SK-N-SH (cell line): ENCODE measurements at regions not wholly inside any gene's neighbourhood (a gene's known extent, or its start where the extent isn't known, plus 50 kb on each side); places are given as distances from the start of the nearest gene placed in this dataset.

Source experiments
- CTCF ChIA-PET: fragments of 300-600, 350-600 bp; formaldehyde crosslinking; extraction: SDS; loops from one replicate; lab custom pipeline; 2021; lab: Yijun Ruan, JAX
- POLR2A ChIA-PET: fragments of 350-600 bp; sonication (Branson Sonifier 250); formaldehyde crosslinking; extraction: SDS; loops from one replicate; lab custom pipeline; 2020; ENCODE audit warnings: antibody characterized with exemption, inconsistent platforms; lab: Yijun Ruan, JAX
- DNase-seq: peaks from one replicate; pipeline ENCODE4 v3.0.0; 2012
- H2AFZ ChIP-seq: fragments of 200-600 bp; sonication (generic); 2 replicates; pipeline ENCODE4 v1.8.1; 2016; ENCODE audit warnings: antibody characterized with exemption, mild to moderate bottlenecking, low read depth
- H3F3A ChIP-seq: fragments of 200-600 bp; sonication (generic); replicated peaks from 2 replicates; pipeline ENCODE3; 2016; ENCODE audit warnings: antibody characterized with exemption, mild to moderate bottlenecking; ENCODE audit not compliant: insufficient read depth
- H3K27ac ChIP-seq, 2 experiments: fragments of 200-500 bp in 1 of 2; fragments of 200-600 bp in 1 of 2; sonication (Bioruptor generic) in 1 of 2; sonication (generic), shearing (Covaris generic) in 1 of 2; 2 replicates each; pipeline versions ENCODE4 v1.5.1 to v1.6.1; 2014 to 2016; ENCODE audit warnings: low read depth in 2 of 2, inconsistent platforms in 1 of 2, low read length in 1 of 2, mild to moderate bottlenecking in 1 of 2, mixed read lengths in 1 of 2
- H3K27me3 ChIP-seq: fragments of 200-600 bp; sonication (generic), shearing (Covaris generic); 2 replicates; pipeline ENCODE4 v1.6.1; 2016; ENCODE audit warnings: mixed run types; ENCODE audit not compliant: insufficient read depth
- H3K36me3 ChIP-seq, 2 experiments: fragments of 200-500 bp in 1 of 2; fragments of 200-600 bp in 1 of 2; sonication (Bioruptor generic) in 1 of 2; sonication (generic) in 1 of 2; replicated peaks in 1 of 2; 2 replicates each; pipeline versions ENCODE3 to v1.5.1; 2014 to 2016; ENCODE audit warnings: low read length in 1 of 2, mild to moderate bottlenecking in 1 of 2; ENCODE audit not compliant: insufficient read depth in 2 of 2, control insufficient read depth in 1 of 2
- H3K4me1 ChIP-seq, 2 experiments: fragments of 200-500 bp in 1 of 2; fragments of 200-600 bp in 1 of 2; sonication (Bioruptor generic) in 1 of 2; sonication (generic), shearing (Covaris generic) in 1 of 2; 2 replicates each; pipeline versions ENCODE4 v1.5.1 to v1.6.1; 2014 to 2016; ENCODE audit warnings: low read depth in 1 of 2, low read length in 1 of 2, mixed run types in 1 of 2; ENCODE audit not compliant: insufficient read depth in 2 of 2, control insufficient read depth in 1 of 2
- H3K4me2 ChIP-seq: fragments of 200-600 bp; sonication (generic), shearing (Covaris generic); 2 replicates; pipeline ENCODE4 v1.6.1; 2017; ENCODE audit warnings: mixed run types
- H3K4me3 ChIP-seq, 2 experiments: fragments of 200-500 bp in 1 of 2; fragments of 200-600 bp in 1 of 2; sonication (Bioruptor generic) in 1 of 2; sonication (generic), shearing (Covaris generic) in 1 of 2; 2 replicates each; pipeline versions ENCODE4 v1.5.1 to v1.8.1; 2014 to 2016; ENCODE audit warnings: low read depth in 2 of 2, inconsistent platforms in 1 of 2, low read length in 1 of 2, mild to moderate bottlenecking in 1 of 2, mixed read lengths in 1 of 2, moderate library complexity in 1 of 2
- H3K79me2 ChIP-seq: fragments of 200-600 bp; sonication (generic); 2 replicates; pipeline ENCODE4 v1.8.1; 2017; ENCODE audit warnings: mild to moderate bottlenecking; ENCODE audit not compliant: insufficient read depth
- H3K9ac ChIP-seq: fragments of 200-600 bp; sonication (generic); 2 replicates; pipeline ENCODE4 v1.6.1; 2017; ENCODE audit warnings: mixed run types
- H3K9me2 ChIP-seq: fragments of 200-600 bp; sonication (generic); 2 replicates; pipeline ENCODE4 v1.6.1; 2017; ENCODE audit warnings: mixed run types
- H3K9me3 ChIP-seq: fragments of 200-600 bp; sonication (generic); 2 replicates; pipeline ENCODE4 v1.6.1; 2017; ENCODE audit warnings: mixed run types, mild to moderate bottlenecking, moderate library complexity
- H4K20me1 ChIP-seq: fragments of 200-600 bp; sonication (generic); 2 replicates; pipeline ENCODE4 v1.6.1; 2017; ENCODE audit warnings: mild to moderate bottlenecking, mixed run types; ENCODE audit not compliant: insufficient read depth
- EP300 ChIP-seq, 2 experiments: IDR thresholded peaks; 2 replicates each; pipeline versions ENCODE4 v1.4.0 to v1.6.1; 2012; ENCODE audit warnings: borderline replicate concordance in 1 of 2, low read depth in 1 of 2, low read length in 1 of 2
- EZH2phosphoT487 ChIP-seq: fragments of 200-600 bp; sonication (generic); IDR thresholded peaks from 2 replicates; pipeline ENCODE4 v1.6.1; 2017; ENCODE audit warnings: low read depth, mixed run types, mild to moderate bottlenecking, antibody characterized with exemption, moderate library complexity, borderline replicate concordance
- FOXJ3 ChIP-seq: sonication (generic); formaldehyde crosslinking; IDR thresholded peaks from 2 replicates; pipeline ENCODE4 v1.5.1; 2020; ENCODE audit warnings: mild to moderate bottlenecking, missing genetic modification reagents
- FOXM1 ChIP-seq: IDR thresholded peaks from 2 replicates; pipeline ENCODE4 v1.4.0; 2012; ENCODE audit warnings: low read depth, mild to moderate bottlenecking
- GABPA ChIP-seq: IDR thresholded peaks from 2 replicates; pipeline ENCODE4 v1.4.0; 2012; ENCODE audit warnings: low read depth, mild to moderate bottlenecking
- MEF2A ChIP-seq: IDR thresholded peaks from 2 replicates; pipeline ENCODE4 v1.4.0; 2012; ENCODE audit warnings: low read depth, borderline replicate concordance
- MXI1 ChIP-seq: IDR thresholded peaks from 2 replicates; pipeline ENCODE4 v1.6.1; 2012; ENCODE audit warnings: mild to moderate bottlenecking, low read depth, low read length, improper control_type of control experiment
- NRF1 ChIP-seq: IDR thresholded peaks from 2 replicates; pipeline ENCODE4 v1.6.1; 2012; ENCODE audit warnings: low read depth, mild to moderate bottlenecking, low read length
- POLR2AphosphoS5 ChIP-seq: IDR thresholded peaks from 2 replicates; pipeline ENCODE4 v1.6.1; 2012; ENCODE audit warnings: low read depth, low read length
- RFX5 ChIP-seq: IDR thresholded peaks from 2 replicates; pipeline ENCODE4 v1.6.1; 2012; ENCODE audit warnings: mild to moderate bottlenecking, improper control_type of control experiment, low read length
- RXRA ChIP-seq: IDR thresholded peaks from 2 replicates; pipeline ENCODE4 v1.4.0; 2012; ENCODE audit warnings: low read depth, mild to moderate bottlenecking, borderline replicate concordance
- SIN3A ChIP-seq: IDR thresholded peaks from 2 replicates; pipeline ENCODE4 v1.6.1; 2012; ENCODE audit warnings: low read depth, mild to moderate bottlenecking, low read length, moderate library complexity, borderline replicate concordance
- TAF1 ChIP-seq: IDR thresholded peaks from 2 replicates; pipeline ENCODE4 v1.6.1; 2012; ENCODE audit warnings: low read depth, mild to moderate bottlenecking, low read length, moderate library complexity, borderline replicate concordance
- TCF12 ChIP-seq: IDR thresholded peaks from 2 replicates; pipeline ENCODE4 v1.4.0; 2012
- YY1 ChIP-seq: IDR thresholded peaks from 2 replicates; pipeline ENCODE4 v1.4.0; 2012; ENCODE audit warnings: low read depth, mild to moderate bottlenecking
- WGBS: methylation state at CpG from one replicate; pipeline ENCODE4 v1.1.6; 2017; ENCODE audit warnings: low lambda C conversion rate; 5-methylcytosine and 5-hydroxymethylcytosine counted together
- TF ChIP-seq, protein P1 (sequence below): IDR thresholded peaks from 2 replicates; pipeline ENCODE4 v1.4.0; 2012; ENCODE audit warnings: low read depth, borderline replicate concordance
- TF ChIP-seq, protein P2 (sequence below): IDR thresholded peaks from 2 replicates; pipeline ENCODE4; 2012
- TF ChIP-seq, protein P3 (sequence below): IDR thresholded peaks from 2 replicates; pipeline ENCODE4 v1.6.1; 2012; ENCODE audit warnings: mild to moderate bottlenecking, low read depth, low read length, moderate library complexity
- TF ChIP-seq, protein P4 (sequence below): IDR thresholded peaks from 2 replicates; pipeline ENCODE4 v1.4.0; 2012; ENCODE audit warnings: low read depth, borderline replicate concordance
- TF ChIP-seq, protein P5 (sequence below): fragments of 150-350 bp; IDR thresholded peaks from 2 replicates; pipeline ENCODE4 v1.6.1; 2017; ENCODE audit warnings: antibody characterized with exemption, low read length, low read depth, borderline replicate concordance
- TF ChIP-seq, protein P6 (sequence below): fragments of 200-600 bp; sonication (generic); IDR thresholded peaks from 2 replicates; pipeline ENCODE4 v1.6.1; 2017; ENCODE audit warnings: antibody characterized with exemption, mild to moderate bottlenecking, moderate library complexity

DNA sequence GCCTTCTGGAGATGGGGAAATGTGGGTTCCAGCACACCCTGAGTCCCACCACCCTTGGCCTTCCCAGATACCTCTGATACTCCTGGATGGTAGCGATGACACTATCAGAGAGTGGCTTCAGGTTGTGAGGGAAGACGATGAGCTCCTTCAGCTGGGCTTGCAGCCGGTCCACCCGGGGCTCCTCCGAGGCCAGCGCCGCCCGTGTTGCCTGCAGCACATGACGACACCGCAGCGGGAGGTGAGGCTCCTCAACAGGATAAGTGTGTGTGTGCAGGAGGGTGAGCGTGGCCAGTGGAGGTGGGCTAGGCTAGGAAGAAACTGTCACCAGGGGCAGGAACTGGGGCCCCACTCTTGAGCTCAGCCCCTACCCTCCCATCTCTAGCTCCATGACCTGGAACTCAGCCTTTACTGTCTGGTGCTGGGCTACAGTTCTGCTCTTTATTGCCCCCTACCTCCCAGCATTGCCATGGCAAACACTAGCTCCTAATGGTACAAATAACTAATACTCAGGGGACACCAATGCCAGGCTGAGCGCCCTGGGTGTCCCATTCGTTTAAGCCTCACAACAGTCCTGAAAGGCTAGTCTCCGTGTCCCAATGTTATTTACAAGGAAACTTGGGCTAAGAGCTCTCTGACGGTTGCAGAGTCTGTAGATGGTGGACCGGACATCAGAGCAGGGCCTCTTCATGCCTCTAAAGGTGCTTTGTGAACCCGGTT lies 64.1 kb downstream of the SYNE3 start:
- 89% methylated on average over 16 of the region's 18 CpGs for WGBS
- peak; percentile 56 for DNase-seq
- POLR2A ChIA-PET, result no interaction called here
- TF ChIP-seq POLR2AphosphoS5 (no peak), FOXJ3 (CRISPR knock-in tag) (no peak), EP300 (IDR thresholded peaks at IDR 0.05; ENCODE audit: borderline replicate concordance in 1 of 2, low read depth in 1 of 2, low read length in 1 of 2) (no peak), RFX5 (no peak), TCF12 (no peak), RXRA (no peak), GABPA (no peak), FOXM1 (no peak), TAF1 (no peak), EZH2phosphoT487 (no peak), MEF2A (no peak), NRF1 (no peak), YY1 (no peak), MXI1 (no peak), SIN3A (no peak)
- TF ChIP-seq, protein P1, sequence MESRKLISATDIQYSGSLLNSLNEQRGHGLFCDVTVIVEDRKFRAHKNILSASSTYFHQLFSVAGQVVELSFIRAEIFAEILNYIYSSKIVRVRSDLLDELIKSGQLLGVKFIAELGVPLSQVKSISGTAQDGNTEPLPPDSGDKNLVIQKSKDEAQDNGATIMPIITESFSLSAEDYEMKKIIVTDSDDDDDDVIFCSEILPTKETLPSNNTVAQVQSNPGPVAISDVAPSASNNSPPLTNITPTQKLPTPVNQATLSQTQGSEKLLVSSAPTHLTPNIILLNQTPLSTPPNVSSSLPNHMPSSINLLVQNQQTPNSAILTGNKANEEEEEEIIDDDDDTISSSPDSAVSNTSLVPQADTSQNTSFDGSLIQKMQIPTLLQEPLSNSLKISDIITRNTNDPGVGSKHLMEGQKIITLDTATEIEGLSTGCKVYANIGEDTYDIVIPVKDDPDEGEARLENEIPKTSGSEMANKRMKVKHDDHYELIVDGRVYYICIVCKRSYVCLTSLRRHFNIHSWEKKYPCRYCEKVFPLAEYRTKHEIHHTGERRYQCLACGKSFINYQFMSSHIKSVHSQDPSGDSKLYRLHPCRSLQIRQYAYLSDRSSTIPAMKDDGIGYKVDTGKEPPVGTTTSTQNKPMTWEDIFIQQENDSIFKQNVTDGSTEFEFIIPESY, result no peak
- TF ChIP-seq, protein P2, sequence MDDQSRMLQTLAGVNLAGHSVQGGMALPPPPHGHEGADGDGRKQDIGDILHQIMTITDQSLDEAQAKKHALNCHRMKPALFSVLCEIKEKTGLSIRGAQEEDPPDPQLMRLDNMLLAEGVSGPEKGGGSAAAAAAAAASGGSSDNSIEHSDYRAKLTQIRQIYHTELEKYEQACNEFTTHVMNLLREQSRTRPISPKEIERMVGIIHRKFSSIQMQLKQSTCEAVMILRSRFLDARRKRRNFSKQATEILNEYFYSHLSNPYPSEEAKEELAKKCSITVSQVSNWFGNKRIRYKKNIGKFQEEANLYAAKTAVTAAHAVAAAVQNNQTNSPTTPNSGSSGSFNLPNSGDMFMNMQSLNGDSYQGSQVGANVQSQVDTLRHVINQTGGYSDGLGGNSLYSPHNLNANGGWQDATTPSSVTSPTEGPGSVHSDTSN, result no peak
- TF ChIP-seq, protein P3, sequence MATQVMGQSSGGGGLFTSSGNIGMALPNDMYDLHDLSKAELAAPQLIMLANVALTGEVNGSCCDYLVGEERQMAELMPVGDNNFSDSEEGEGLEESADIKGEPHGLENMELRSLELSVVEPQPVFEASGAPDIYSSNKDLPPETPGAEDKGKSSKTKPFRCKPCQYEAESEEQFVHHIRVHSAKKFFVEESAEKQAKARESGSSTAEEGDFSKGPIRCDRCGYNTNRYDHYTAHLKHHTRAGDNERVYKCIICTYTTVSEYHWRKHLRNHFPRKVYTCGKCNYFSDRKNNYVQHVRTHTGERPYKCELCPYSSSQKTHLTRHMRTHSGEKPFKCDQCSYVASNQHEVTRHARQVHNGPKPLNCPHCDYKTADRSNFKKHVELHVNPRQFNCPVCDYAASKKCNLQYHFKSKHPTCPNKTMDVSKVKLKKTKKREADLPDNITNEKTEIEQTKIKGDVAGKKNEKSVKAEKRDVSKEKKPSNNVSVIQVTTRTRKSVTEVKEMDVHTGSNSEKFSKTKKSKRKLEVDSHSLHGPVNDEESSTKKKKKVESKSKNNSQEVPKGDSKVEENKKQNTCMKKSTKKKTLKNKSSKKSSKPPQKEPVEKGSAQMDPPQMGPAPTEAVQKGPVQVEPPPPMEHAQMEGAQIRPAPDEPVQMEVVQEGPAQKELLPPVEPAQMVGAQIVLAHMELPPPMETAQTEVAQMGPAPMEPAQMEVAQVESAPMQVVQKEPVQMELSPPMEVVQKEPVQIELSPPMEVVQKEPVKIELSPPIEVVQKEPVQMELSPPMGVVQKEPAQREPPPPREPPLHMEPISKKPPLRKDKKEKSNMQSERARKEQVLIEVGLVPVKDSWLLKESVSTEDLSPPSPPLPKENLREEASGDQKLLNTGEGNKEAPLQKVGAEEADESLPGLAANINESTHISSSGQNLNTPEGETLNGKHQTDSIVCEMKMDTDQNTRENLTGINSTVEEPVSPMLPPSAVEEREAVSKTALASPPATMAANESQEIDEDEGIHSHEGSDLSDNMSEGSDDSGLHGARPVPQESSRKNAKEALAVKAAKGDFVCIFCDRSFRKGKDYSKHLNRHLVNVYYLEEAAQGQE, result no peak
- TF ChIP-seq, protein P4, sequence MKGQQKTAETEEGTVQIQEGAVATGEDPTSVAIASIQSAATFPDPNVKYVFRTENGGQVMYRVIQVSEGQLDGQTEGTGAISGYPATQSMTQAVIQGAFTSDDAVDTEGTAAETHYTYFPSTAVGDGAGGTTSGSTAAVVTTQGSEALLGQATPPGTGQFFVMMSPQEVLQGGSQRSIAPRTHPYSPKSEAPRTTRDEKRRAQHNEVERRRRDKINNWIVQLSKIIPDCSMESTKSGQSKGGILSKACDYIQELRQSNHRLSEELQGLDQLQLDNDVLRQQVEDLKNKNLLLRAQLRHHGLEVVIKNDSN, result no peak
- TF ChIP-seq, protein P5, sequence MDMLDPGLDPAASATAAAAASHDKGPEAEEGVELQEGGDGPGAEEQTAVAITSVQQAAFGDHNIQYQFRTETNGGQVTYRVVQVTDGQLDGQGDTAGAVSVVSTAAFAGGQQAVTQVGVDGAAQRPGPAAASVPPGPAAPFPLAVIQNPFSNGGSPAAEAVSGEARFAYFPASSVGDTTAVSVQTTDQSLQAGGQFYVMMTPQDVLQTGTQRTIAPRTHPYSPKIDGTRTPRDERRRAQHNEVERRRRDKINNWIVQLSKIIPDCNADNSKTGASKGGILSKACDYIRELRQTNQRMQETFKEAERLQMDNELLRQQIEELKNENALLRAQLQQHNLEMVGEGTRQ, result no peak
- TF ChIP-seq, protein P6, sequence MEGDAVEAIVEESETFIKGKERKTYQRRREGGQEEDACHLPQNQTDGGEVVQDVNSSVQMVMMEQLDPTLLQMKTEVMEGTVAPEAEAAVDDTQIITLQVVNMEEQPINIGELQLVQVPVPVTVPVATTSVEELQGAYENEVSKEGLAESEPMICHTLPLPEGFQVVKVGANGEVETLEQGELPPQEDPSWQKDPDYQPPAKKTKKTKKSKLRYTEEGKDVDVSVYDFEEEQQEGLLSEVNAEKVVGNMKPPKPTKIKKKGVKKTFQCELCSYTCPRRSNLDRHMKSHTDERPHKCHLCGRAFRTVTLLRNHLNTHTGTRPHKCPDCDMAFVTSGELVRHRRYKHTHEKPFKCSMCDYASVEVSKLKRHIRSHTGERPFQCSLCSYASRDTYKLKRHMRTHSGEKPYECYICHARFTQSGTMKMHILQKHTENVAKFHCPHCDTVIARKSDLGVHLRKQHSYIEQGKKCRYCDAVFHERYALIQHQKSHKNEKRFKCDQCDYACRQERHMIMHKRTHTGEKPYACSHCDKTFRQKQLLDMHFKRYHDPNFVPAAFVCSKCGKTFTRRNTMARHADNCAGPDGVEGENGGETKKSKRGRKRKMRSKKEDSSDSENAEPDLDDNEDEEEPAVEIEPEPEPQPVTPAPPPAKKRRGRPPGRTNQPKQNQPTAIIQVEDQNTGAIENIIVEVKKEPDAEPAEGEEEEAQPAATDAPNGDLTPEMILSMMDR, result peak; percentile 51

More for the DNA sequence above, 64.1 kb downstream of the SYNE3 start:
- Histone ChIP-seq H4K20me1 (no peaks in the 10 kb centered on the region), H3K27me3 (no peaks in the 10 kb centered on the region), H2AFZ (no peak overlapping the region), H3K9ac (no peak overlapping the region), H3K4me3 (no peak overlapping the region), H3K4me1 (no peaks in the 10 kb centered on the region), H3K9me2 (no peaks in the 10 kb centered on the region), H3K36me3 (no peaks in the 10 kb centered on the region), H3K9me3 (no peaks in the 10 kb centered on the region), H3K27ac (no peak overlapping the region), H3K4me2 (no peak overlapping the region), H3F3A (no peaks in the 10 kb centered on the region), H3K79me2 (no peaks in the 10 kb centered on the region)
- CTCF ChIA-PET, result interaction anchor here (0.6 to 5.2 kb wide), 9 partner anchors 9 to 358 kb away, joined by 3 to 37 read pairs (median 5); no protein-coding TSS in a partner anchor
